ENCODE measurements at regions not wholly inside any gene's neighbourhood (a gene's known extent, or its start where the extent isn't known, plus 50 kb on each side); places are given as distances from the start of the nearest gene placed in this dataset.

DNA sequence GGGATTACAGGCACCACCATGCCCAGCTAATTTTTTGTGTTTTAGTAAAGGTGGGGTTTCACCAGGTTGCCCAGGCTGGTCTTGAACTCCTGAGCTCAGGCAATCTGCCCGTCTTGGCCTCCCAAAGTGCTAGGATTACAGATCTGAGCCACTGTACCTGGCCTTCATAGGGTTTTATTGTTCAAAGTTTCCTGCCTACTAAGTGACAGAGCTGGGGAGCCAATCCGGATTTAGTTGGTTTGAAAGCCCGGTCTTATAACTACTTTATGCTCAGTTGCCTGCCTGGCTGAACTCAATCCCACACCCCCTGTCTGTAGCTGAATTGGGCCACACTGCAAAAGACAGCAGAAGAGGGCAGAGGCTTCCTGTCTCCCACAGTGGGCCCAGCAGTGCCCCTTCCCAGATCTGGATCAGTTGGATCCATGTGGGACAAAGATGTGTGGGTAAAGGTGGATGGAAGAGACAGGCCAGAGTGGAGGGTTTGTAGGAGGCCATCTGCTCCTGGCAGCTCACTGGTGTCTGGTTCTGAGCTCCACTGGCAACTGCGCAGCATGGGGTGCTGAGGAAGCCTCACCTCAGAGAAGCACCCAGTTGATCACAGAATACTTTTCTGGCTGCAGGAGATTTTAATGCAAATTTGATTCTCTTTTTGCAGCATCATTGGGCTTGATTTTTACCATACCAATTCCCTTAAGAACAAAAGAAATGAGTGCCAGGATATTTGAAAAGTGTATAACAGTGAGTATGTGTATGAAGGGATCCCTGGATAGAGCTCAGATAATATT, 144.9 kb downstream of the DDX1 start:
- Histone ChIP-seq H3K27me3 (no peaks in the 10 kb centered on the region), H3K4me1 (peaks cover 5 to 22% (median 15%) of the 10 kb centered on the region in 4 donors), H3K27ac (no peak overlapping the region), H3K36me3 (no peaks in the 10 kb centered on the region), H3K4me3 (no peak overlapping the region), H3K9me3 (no peaks in the 10 kb centered on the region)
- TF ChIP-seq POLR2AphosphoS5 (IDR thresholded peaks at IDR 0.05), result no peak
- TF ChIP-seq EP300 (IDR thresholded peaks at IDR 0.05), result no peak
- TF ChIP-seq, protein P1, sequence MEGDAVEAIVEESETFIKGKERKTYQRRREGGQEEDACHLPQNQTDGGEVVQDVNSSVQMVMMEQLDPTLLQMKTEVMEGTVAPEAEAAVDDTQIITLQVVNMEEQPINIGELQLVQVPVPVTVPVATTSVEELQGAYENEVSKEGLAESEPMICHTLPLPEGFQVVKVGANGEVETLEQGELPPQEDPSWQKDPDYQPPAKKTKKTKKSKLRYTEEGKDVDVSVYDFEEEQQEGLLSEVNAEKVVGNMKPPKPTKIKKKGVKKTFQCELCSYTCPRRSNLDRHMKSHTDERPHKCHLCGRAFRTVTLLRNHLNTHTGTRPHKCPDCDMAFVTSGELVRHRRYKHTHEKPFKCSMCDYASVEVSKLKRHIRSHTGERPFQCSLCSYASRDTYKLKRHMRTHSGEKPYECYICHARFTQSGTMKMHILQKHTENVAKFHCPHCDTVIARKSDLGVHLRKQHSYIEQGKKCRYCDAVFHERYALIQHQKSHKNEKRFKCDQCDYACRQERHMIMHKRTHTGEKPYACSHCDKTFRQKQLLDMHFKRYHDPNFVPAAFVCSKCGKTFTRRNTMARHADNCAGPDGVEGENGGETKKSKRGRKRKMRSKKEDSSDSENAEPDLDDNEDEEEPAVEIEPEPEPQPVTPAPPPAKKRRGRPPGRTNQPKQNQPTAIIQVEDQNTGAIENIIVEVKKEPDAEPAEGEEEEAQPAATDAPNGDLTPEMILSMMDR (IDR thresholded peaks at IDR 0.05), result no peak
- TF ChIP-seq POLR2A (IDR thresholded peaks at IDR 0.05), result no peak
- no peak for DNase-seq
- 82 to 94% methylated on average over 4 of the region's 4 CpGs for WGBS, 2 donors
- ATAC-seq (ENCODE audit: low FRiP score in 2 of 2), result no peak

DNA sequence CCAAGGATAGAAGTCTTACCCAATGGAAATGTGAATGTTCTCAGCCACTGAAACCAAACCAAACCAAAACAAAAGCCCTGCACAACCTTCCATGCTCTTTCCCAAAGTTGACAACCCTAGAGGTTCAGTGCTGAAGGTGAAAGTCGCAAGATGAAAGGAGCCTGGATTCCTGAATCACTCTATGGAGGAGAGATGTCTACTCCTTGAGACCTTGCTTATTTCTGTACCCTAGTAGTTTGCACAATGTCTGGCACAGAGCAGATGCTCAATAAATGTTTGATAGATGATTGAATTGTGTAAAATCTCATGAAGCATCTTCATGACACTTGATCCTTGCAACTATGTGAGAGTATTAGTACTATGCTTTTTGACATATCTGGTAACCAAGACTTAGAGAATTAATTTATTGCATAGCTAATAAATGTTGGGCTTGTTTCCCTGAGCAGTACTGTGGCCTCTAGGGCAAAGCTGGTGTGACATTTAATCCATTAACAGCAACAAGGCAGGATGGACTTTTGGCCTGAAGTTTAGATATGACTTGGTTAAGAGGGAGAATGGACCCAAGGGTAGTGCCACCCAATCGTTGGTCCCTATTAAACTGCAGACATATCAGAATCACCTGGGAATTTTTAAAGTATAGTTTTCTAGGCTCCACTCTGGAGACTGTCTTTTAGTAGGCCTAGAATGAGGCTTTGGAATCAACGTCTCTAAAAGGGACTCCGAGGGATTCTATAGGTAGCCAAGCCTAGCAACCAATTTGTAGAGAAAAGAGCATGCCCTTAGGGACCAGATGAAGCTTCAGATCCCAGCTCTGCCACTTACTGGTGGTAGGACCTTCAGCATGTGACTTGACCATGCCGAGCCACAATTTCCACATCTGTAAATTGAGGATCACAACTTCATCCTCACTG, 145.9 kb downstream of the DDX1 start:
- TF ChIP-seq POLR2AphosphoS5 (IDR thresholded peaks at IDR 0.05), result no peak
- no peak for TF ChIP-seq POLR2A (IDR thresholded peaks at IDR 0.05)
- TF ChIP-seq EP300 (IDR thresholded peaks at IDR 0.05), result no peak
- TF ChIP-seq, protein P1 (IDR thresholded peaks at IDR 0.05), result no peak
- no peaks in the 10 kb centered on the region for H3K9me3 ChIP-seq
- no peak for ATAC-seq (ENCODE audit: low FRiP score in 2 of 2)
- DNase-seq, result no peak
- H3K4me3 ChIP-seq, result no peak overlapping the region
- 97% methylated on average over 5 of the region's 5 CpGs for WGBS, 2 donors
- H3K27me3 ChIP-seq, result no peaks in the 10 kb centered on the region
- no peak overlapping the region for H3K27ac ChIP-seq
- H3K36me3 ChIP-seq, result no peaks in the 10 kb centered on the region
- H3K4me1 ChIP-seq, result peaks cover 5 to 19% (median 15%) of the 10 kb centered on the region in 4 donors

DNA sequence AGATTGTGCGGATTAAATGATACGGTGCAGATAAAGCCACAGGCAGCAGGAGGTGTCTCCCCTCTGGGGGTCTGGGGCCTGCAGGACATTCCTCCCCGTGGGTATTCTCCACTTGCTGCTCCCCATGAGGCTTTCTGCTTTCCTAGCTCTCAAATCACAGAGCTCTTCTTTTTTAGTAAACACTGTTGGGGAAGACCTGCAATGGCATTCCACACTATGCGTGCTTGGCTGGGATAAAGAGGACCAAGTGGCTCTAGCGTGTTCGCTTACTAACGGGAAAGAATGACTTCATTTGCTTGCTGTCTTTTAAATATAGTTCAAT, 146.5 kb downstream of the DDX1 start:
- ATAC-seq (ENCODE audit: low FRiP score in 2 of 2) (no peak), DNase-seq (no peak)
- Histone ChIP-seq H3K9me3 (no peaks in the 10 kb centered on the region), H3K4me1 (peaks cover 5 to 17% (median 11%) of the 10 kb centered on the region in 4 donors), H3K4me3 (no peak overlapping the region), H3K36me3 (no peaks in the 10 kb centered on the region), H3K27ac (no peak overlapping the region), H3K27me3 (no peaks in the 10 kb centered on the region)
- 94 to 95% methylated on average over 6 to 7 of the region's 7 CpGs for WGBS, 2 donors
- TF ChIP-seq POLR2AphosphoS5 (IDR thresholded peaks at IDR 0.05), result no peak
- no peak for TF ChIP-seq POLR2A (IDR thresholded peaks at IDR 0.05)
- no peak for TF ChIP-seq EP300 (IDR thresholded peaks at IDR 0.05)
- TF ChIP-seq, protein P1 (IDR thresholded peaks at IDR 0.05), result no peak

DNA sequence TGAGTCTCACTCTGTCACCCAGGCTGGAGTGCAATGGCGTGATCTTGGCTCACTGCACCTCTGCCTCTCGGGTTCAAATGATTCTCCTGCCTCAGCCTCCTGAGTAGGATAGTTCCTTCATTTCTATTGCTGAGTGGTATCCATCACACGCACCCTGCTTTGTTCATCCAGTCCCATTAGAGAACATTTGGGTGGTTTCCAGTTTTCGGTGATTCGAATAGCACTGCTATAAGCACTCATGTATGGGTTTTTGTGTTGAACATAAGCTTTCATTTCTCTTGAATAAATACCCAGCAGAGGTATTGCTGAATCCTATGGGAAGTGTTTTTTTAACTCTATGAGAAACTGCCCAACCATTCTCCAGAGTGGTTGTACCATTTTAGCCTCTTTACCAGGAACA, 147.3 kb downstream of the DDX1 start:
- TF ChIP-seq, protein P1 (IDR thresholded peaks at IDR 0.05), result no peak
- TF ChIP-seq POLR2A (IDR thresholded peaks at IDR 0.05), result no peak
- no peak for TF ChIP-seq POLR2AphosphoS5 (IDR thresholded peaks at IDR 0.05)
- no peak for TF ChIP-seq EP300 (IDR thresholded peaks at IDR 0.05)
- ATAC-seq (ENCODE audit: low FRiP score in 2 of 2), result no peak
- H3K4me3 ChIP-seq, result no peak overlapping the region
- no peak for DNase-seq
- no peaks in the 10 kb centered on the region for H3K36me3 ChIP-seq
- H3K9me3 ChIP-seq, result no peaks in the 10 kb centered on the region
- no peaks in the 10 kb centered on the region for H3K27me3 ChIP-seq
- no peak overlapping the region for H3K27ac ChIP-seq
- peaks cover 2 to 10% (median 7%) of the 10 kb centered on the region in 4 donors for H3K4me1 ChIP-seq
- 80 to 95% methylated on average over 5 of the region's 5 CpGs for WGBS, 2 donors
